ENCODE measurements at regions not wholly inside any gene's neighbourhood (a gene's known extent, or its start where the extent isn't known, plus 50 kb on each side); places are given as distances from the start of the nearest gene placed in this dataset.

DNA sequence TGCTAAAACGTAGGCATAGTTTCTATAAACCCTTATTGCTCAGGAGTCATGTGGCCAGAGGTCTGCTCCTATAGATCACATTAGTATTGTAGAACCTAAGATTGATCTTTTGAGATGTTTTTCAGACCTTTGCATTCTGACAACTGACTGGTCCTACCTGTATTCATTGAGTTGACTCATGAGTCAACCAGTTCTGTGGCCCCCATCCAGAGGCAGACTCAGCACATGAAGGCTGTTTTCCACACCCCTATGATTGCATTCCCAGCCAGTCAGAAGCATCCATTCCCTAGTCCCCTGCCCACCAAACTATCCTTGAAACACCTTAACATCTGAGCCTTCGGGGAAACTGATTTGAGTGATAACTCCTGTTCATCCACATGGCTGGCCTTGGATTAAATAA is 451.7 kb downstream of the SIPA1L2 start:
- H3K36me3 ChIP-seq (ENCODE audit: insufficient read depth, low read length, poor library complexity, severe bottlenecking), result no peaks in the 10 kb centered on the region
- no peak overlapping the region for H3K27ac ChIP-seq (ENCODE audit: low read depth, low read length, poor library complexity, severe bottlenecking)
- ChIA-PET CTCF (no interaction called here), POLR2A (ENCODE audit: low non-redundant PET) (no interaction called here)
- intact Hi-C loops (cut with micrococcal nuclease; ENCODE audit: unreplicated experiment), result no loop called here
- H3K4me3 ChIP-seq (ENCODE audit: low read depth, low read length, poor library complexity, severe bottlenecking), result no peak overlapping the region
- H3K27me3 ChIP-seq (replicated peaks; ENCODE audit: insufficient read depth, low read depth, low read length, poor library complexity), result no peaks in the 10 kb centered on the region
- TF ChIP-seq, protein P1, sequence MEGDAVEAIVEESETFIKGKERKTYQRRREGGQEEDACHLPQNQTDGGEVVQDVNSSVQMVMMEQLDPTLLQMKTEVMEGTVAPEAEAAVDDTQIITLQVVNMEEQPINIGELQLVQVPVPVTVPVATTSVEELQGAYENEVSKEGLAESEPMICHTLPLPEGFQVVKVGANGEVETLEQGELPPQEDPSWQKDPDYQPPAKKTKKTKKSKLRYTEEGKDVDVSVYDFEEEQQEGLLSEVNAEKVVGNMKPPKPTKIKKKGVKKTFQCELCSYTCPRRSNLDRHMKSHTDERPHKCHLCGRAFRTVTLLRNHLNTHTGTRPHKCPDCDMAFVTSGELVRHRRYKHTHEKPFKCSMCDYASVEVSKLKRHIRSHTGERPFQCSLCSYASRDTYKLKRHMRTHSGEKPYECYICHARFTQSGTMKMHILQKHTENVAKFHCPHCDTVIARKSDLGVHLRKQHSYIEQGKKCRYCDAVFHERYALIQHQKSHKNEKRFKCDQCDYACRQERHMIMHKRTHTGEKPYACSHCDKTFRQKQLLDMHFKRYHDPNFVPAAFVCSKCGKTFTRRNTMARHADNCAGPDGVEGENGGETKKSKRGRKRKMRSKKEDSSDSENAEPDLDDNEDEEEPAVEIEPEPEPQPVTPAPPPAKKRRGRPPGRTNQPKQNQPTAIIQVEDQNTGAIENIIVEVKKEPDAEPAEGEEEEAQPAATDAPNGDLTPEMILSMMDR (conservative IDR thresholded peaks at IDR 0.05; ENCODE audit: low read depth, low read length), result no peak
- TF ChIP-seq EZH2 (IDR thresholded peaks at IDR 0.05; ENCODE audit: borderline replicate concordance, low read depth, low read length, poor library complexity, severe bottlenecking), result no peak
- H3K4me1 ChIP-seq (ENCODE audit: insufficient read depth, low read length, poor library complexity, severe bottlenecking), result peaks cover 8% of the 10 kb centered on the region
- no peaks in the 10 kb centered on the region for H3K9me3 ChIP-seq (ENCODE audit: low read depth, low read length, poor library complexity, severe bottlenecking)
- BruUV-seq (replicated peaks), result no TSS peak
- no peak for DNase-seq (ENCODE audit: low spot score)

DNA sequence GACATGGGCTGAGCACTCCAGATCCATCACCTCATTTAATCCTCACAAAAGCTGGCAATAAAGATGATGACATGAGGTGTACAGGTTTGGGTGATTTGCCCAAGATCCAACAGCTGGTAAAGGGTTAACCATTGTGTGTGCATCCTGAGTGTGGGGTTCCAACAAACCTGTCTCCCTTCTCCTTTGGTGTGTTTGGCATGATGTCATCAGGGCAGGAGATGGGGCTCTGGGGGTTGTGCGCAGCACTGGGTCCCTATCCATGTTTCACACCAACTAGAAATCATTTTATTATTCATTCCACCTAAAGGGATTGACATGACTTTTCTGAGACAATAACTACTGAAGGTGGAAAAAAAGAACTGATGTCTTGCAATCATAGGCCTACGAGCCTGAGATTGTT is 452.5 kb downstream of the SIPA1L2 start:
- POLR2A ChIA-PET (ENCODE audit: low non-redundant PET), result no interaction called here

DNA sequence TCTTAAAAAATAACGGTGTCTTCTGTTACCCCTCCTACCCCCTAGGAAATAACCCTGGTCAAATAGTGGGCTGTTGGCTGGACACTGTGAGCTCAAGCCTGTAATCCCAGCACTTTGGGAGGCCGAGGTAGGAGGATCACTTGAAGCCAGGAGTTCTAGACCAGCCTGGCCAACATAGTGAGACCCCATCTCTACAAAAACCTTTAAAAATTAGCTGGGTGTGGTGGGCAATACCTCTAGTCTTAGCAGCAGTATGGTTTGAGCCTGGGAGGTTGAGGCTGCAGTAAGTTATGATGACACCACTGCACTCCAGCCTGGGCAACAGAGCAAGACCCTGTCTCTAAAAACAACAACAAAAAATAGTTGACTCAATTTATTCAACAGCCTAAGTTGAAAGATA is 453.7 kb downstream of the SIPA1L2 start:
- ChIA-PET POLR2A (ENCODE audit: low non-redundant PET) (no interaction called here), CTCF (no interaction called here)
- TF ChIP-seq, protein P1 (conservative IDR thresholded peaks at IDR 0.05; ENCODE audit: low read depth, low read length), result no peak
- TF ChIP-seq EZH2 (IDR thresholded peaks at IDR 0.05; ENCODE audit: borderline replicate concordance, low read depth, low read length, poor library complexity, severe bottlenecking), result no peak
- Histone ChIP-seq H3K27ac (ENCODE audit: low read depth, low read length, poor library complexity, severe bottlenecking) (no peak overlapping the region), H3K36me3 (ENCODE audit: insufficient read depth, low read length, poor library complexity, severe bottlenecking) (no peaks in the 10 kb centered on the region), H3K4me3 (ENCODE audit: low read depth, low read length, poor library complexity, severe bottlenecking) (no peak overlapping the region), H3K27me3 (replicated peaks; ENCODE audit: insufficient read depth, low read depth, low read length, poor library complexity) (no peaks in the 10 kb centered on the region), H3K9me3 (ENCODE audit: low read depth, low read length, poor library complexity, severe bottlenecking) (no peaks in the 10 kb centered on the region), H3K4me1 (ENCODE audit: insufficient read depth, low read length, poor library complexity, severe bottlenecking) (peaks cover 8% of the 10 kb centered on the region)
- no peak for DNase-seq (ENCODE audit: low spot score)
- no TSS peak for BruUV-seq (replicated peaks)
- intact Hi-C loops (cut with micrococcal nuclease; ENCODE audit: unreplicated experiment), result no loop called here

More for the DNA sequence above, 452.5 kb downstream of the SIPA1L2 start:
- DNase-seq (ENCODE audit: low spot score), result no peak
- CTCF ChIA-PET, result no interaction called here
- Histone ChIP-seq H3K36me3 (ENCODE audit: insufficient read depth, low read length, poor library complexity, severe bottlenecking) (no peaks in the 10 kb centered on the region), H3K4me3 (ENCODE audit: low read depth, low read length, poor library complexity, severe bottlenecking) (no peak overlapping the region), H3K4me1 (ENCODE audit: insufficient read depth, low read length, poor library complexity, severe bottlenecking) (peaks cover 8% of the 10 kb centered on the region), H3K27ac (ENCODE audit: low read depth, low read length, poor library complexity, severe bottlenecking) (no peak overlapping the region), H3K27me3 (replicated peaks; ENCODE audit: insufficient read depth, low read depth, low read length, poor library complexity) (no peaks in the 10 kb centered on the region), H3K9me3 (ENCODE audit: low read depth, low read length, poor library complexity, severe bottlenecking) (no peaks in the 10 kb centered on the region)
- intact Hi-C loops (cut with micrococcal nuclease; ENCODE audit: unreplicated experiment), result no loop called here
- no TSS peak for BruUV-seq (replicated peaks)
- TF ChIP-seq, protein P1 (conservative IDR thresholded peaks at IDR 0.05; ENCODE audit: low read depth, low read length), result no peak
- TF ChIP-seq EZH2 (IDR thresholded peaks at IDR 0.05; ENCODE audit: borderline replicate concordance, low read depth, low read length, poor library complexity, severe bottlenecking), result no peak
